Ishikawa (cell line): ENCODE measurements at regions not wholly inside any gene's neighbourhood (a gene's known extent, or its start where the extent isn't known, plus 50 kb on each side); places are given as distances from the start of the nearest gene placed in this dataset.

ENCODE experiments used
- EGR1 ChIP-seq: IDR thresholded peaks from 2 replicates; pipeline ENCODE4 v1.6.1; 2012
- EP300 ChIP-seq: IDR thresholded peaks from 2 replicates; pipeline ENCODE4 v1.6.1; 2012; ENCODE audit warnings: borderline replicate concordance
- FOXM1 ChIP-seq: IDR thresholded peaks from 2 replicates; pipeline ENCODE4 v1.6.1; 2012; ENCODE audit warnings: low read depth, borderline replicate concordance
- TCF12 ChIP-seq: IDR thresholded peaks from 2 replicates; pipeline ENCODE4 v1.6.1; 2012; ENCODE audit warnings: low read depth
- TEAD4 ChIP-seq: IDR thresholded peaks from 2 replicates; pipeline ENCODE4 v1.6.1; 2012
- TF ChIP-seq, protein P1 (sequence below): IDR thresholded peaks from 2 replicates; pipeline ENCODE4 v1.6.1; 2012
- TF ChIP-seq, protein P2 (sequence below): IDR thresholded peaks from 2 replicates; pipeline ENCODE4 v1.6.1; 2012; ENCODE audit warnings: low read depth, mild to moderate bottlenecking

DNA sequence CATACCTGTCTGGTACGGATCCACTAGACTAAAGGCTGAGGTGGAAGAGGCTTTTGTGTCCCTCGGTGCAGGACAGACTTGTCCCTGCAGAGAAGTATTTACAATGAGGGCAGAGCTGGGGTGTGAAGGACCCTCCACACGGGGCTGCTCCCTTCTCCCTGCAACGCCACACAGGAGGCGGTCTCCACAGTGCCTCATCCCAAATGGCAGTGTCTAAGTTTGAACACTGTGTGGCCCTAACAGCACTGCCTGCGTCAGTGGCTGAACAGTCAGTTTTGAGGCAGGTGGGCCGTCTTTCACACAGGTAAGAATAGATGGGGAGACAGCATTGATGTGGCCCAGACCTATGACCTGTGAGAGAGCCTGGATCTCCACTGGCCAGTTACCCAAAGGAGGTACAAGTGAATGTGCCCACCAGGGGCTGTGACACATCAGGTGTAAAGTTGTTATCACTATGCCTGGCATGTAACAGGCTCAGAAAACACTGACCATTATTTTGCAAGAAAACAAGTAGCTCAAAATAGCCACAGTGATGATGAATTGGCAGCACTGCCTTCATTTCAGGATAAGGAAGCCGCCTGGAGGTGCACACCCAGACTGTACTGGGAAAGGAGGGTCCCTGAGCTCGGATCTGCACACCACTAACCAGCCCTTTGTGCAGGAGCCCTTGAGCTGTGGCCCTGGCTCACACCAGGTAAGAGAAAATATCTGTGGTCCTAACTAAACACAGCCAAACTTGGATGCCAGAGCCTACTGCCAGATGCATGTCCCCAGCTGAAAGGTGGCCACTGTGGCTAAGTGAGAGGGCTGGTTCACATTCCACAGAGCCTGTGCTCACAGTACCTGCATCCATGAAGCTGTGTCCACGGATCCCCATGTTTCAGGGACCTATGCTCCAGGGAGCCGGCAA lies 246.7 kb downstream of the DLL1 start:
- TF ChIP-seq, protein P1, sequence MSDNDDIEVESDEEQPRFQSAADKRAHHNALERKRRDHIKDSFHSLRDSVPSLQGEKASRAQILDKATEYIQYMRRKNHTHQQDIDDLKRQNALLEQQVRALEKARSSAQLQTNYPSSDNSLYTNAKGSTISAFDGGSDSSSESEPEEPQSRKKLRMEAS = no peak
- TF ChIP-seq EGR1 = no peak
- no peak for TF ChIP-seq EP300
- TF ChIP-seq TCF12 = no peak
- no peak for TF ChIP-seq FOXM1
- TF ChIP-seq, protein P2, sequence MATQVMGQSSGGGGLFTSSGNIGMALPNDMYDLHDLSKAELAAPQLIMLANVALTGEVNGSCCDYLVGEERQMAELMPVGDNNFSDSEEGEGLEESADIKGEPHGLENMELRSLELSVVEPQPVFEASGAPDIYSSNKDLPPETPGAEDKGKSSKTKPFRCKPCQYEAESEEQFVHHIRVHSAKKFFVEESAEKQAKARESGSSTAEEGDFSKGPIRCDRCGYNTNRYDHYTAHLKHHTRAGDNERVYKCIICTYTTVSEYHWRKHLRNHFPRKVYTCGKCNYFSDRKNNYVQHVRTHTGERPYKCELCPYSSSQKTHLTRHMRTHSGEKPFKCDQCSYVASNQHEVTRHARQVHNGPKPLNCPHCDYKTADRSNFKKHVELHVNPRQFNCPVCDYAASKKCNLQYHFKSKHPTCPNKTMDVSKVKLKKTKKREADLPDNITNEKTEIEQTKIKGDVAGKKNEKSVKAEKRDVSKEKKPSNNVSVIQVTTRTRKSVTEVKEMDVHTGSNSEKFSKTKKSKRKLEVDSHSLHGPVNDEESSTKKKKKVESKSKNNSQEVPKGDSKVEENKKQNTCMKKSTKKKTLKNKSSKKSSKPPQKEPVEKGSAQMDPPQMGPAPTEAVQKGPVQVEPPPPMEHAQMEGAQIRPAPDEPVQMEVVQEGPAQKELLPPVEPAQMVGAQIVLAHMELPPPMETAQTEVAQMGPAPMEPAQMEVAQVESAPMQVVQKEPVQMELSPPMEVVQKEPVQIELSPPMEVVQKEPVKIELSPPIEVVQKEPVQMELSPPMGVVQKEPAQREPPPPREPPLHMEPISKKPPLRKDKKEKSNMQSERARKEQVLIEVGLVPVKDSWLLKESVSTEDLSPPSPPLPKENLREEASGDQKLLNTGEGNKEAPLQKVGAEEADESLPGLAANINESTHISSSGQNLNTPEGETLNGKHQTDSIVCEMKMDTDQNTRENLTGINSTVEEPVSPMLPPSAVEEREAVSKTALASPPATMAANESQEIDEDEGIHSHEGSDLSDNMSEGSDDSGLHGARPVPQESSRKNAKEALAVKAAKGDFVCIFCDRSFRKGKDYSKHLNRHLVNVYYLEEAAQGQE = no peak
- no peak for TF ChIP-seq TEAD4
